ENCODE measurements at regions not wholly inside any gene's neighbourhood (a gene's known extent, or its start where the extent isn't known, plus 50 kb on each side); places are given as distances from the start of the nearest gene placed in this dataset.

GRCh38 chr2:43000242-43001054, 208.1 kb upstream of the HAAO start:
- TF ChIP-seq NFIC (IDR thresholded peaks at IDR 0.05) (no peak), EP300 (IDR thresholded peaks at IDR 0.05; ENCODE audit: borderline replicate concordance) (no peak), TCF12 (IDR thresholded peaks at IDR 0.05; ENCODE audit: low read depth) (no peak), RAD21 (IDR thresholded peaks at IDR 0.05; ENCODE audit: low read depth) (no peak), TEAD4 (IDR thresholded peaks at IDR 0.05) (no peak), TAF1 (IDR thresholded peaks at IDR 0.05; ENCODE audit: low read depth) (no peak), CEBPB (IDR thresholded peaks at IDR 0.05) (no peak)
- TF ChIP-seq, protein P1, sequence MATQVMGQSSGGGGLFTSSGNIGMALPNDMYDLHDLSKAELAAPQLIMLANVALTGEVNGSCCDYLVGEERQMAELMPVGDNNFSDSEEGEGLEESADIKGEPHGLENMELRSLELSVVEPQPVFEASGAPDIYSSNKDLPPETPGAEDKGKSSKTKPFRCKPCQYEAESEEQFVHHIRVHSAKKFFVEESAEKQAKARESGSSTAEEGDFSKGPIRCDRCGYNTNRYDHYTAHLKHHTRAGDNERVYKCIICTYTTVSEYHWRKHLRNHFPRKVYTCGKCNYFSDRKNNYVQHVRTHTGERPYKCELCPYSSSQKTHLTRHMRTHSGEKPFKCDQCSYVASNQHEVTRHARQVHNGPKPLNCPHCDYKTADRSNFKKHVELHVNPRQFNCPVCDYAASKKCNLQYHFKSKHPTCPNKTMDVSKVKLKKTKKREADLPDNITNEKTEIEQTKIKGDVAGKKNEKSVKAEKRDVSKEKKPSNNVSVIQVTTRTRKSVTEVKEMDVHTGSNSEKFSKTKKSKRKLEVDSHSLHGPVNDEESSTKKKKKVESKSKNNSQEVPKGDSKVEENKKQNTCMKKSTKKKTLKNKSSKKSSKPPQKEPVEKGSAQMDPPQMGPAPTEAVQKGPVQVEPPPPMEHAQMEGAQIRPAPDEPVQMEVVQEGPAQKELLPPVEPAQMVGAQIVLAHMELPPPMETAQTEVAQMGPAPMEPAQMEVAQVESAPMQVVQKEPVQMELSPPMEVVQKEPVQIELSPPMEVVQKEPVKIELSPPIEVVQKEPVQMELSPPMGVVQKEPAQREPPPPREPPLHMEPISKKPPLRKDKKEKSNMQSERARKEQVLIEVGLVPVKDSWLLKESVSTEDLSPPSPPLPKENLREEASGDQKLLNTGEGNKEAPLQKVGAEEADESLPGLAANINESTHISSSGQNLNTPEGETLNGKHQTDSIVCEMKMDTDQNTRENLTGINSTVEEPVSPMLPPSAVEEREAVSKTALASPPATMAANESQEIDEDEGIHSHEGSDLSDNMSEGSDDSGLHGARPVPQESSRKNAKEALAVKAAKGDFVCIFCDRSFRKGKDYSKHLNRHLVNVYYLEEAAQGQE (IDR thresholded peaks at IDR 0.05; ENCODE audit: low read depth), result no peak

Measured in Ishikawa (cell line).